Right lung (tissue), 2 donors: ENCODE measurements at regions not wholly inside any gene's neighbourhood (a gene's known extent, or its start where the extent isn't known, plus 50 kb on each side); places are given as distances from the start of the nearest gene placed in this dataset.

Experiments
- DNase-seq, 2 donors: peaks; one replicate each; pipeline ENCODE4 v3.0.0-alpha.2; 2013

GRCh38 chr2:42858140-42859005, 66.0 kb upstream of the HAAO start:
- no peak for DNase-seq

DNA sequence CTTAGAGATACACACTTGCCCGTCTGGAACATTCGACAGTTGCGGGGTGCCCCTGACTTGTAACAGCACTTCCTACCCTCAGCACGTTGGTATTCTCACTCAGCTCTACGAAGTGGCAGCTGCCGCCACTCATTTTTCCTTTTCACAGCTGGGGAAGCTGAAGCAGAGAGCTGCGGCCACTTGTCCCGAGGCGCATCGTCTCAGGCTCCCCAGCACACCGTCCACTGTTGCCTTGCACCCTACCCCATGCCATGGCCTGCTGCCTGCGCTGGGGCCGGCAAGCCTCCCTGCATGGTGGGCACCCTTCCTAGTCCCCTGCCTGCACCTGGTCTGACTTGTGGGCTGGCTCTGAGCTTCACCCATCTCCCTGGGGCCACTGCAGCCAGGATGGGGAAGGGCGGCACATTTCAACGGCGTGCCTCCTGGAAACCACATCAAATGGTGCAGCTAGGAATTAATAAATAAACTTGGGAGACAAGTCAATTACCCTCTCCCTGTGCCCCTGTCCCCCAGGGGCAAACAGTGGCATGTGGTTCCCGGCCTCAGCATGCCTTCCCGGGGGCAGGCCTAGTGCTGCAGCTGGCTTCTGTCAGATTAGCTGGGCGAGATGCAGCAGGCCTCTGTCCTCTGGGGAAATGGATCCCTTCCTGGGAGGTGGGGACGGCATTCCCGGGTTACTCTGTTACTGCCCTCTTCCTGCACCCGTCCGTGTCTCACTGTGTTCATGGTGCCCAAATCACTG, 64.7 kb upstream of the HAAO start:
- DNase-seq: no peak

- DNase-seq: no peak
Measured at GRCh38 chr2:42856106-42856860, 63.9 kb upstream of the HAAO start.

GRCh38 chr2:42855221-42855970, 63.0 kb upstream of the HAAO start:
- no peak for DNase-seq

- DNase-seq: no peak
Measured at GRCh38 chr2:42854207-42854818, 61.9 kb upstream of the HAAO start.

DNA sequence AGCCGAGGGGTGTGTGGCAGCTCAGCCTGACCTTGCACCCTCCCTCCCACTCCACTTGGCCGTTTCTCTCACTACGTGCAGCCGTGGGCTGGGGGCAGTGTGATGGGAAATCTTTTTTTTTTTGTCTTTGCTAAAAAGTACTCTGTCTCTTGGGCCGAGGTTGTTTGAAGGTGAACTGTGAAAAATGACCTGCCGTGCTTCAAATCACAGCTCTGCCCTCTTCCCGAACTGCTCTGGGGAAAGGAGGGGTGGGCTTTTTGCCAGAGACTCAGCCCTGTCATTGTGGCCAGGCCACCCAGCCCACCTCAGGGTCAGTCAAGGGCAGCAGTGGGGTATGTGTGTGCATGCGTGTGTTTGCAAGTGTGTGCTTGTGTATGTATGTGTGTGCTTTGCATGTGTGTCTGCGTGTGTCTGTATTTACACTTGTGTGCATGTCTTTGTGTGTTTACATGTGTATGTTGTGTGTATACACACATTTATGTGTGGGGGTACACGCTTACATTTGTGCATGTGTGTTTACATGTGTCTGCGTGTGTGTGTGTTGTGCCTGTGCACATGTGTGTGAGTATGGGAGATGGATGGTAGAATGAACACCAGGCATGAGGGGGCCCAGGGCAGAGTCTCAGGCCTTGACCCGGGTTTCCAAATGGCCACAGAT, 61.3 kb upstream of the HAAO start:
- no peak for DNase-seq

DNA sequence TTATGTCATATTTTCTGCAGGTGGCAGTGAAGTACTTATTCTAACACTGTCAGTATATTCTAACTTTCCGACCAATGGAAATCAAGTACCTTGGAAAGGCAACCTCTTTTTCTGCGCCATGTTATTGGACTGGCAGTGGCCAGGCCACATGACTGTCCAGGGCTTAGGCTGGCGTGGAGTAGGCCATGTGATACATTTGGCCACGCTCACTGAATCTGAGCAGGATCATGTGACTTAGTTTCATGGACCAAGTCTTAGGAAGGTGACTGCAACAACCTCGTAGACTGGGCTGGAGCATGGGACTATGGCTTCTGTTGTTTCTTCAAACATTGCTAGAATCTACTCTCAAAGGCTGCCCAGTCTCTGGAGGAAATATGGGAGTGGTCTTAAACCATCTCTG, 60.4 kb upstream of the HAAO start:
- no peak for DNase-seq

DNA sequence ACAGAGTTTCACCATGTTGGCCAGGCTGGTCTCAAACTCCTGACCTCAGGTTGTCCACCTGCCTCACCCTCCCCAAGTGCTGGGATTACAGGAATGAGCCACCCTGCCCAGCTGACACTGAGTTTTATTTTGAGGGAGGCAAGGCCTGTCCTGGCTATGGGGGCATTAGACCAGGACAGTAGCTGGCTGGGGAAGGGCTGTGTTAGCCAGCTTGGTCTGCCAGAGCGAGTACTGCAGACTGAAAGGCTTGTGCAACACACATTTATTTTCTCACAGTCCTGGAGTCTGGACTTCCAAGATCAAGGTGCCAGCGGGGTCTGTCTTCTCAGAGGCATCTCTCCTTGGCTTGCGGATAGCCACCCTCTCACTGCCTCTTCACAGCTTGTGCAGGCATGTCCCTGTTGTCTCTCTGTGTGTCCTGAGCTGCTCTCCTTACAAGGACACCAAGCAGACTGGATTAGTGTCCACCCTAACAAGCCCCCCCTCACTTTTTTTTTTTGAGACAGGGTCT, 59.4 kb upstream of the HAAO start:
- no peak for DNase-seq

DNA sequence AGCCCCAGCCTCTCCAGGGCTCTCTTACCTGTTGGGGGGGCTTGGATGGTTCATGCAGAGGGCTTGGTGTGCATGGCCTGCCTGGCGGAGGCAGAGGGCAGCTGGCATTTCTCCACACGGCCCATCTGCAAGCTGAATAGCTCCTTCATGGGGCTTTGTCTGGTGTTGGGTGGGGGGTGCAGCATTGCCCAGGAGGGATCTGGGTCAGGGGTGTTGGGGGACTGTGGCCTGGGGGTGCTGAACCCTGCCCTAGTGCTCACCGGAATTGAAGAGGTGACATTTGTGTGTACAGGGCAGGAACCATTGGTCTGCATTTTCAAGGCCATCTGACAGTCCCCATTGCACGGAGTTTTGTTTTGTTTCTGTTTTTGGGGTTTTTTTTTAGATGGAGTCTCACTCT, 58.8 kb upstream of the HAAO start:
- no peak for DNase-seq

- DNase-seq: no peak
Measured at GRCh38 chr2:42850016-42850805, 57.8 kb upstream of the HAAO start.

GRCh38 chr2:42849311-42849710, 56.9 kb upstream of the HAAO start:
- no peak for DNase-seq

DNA sequence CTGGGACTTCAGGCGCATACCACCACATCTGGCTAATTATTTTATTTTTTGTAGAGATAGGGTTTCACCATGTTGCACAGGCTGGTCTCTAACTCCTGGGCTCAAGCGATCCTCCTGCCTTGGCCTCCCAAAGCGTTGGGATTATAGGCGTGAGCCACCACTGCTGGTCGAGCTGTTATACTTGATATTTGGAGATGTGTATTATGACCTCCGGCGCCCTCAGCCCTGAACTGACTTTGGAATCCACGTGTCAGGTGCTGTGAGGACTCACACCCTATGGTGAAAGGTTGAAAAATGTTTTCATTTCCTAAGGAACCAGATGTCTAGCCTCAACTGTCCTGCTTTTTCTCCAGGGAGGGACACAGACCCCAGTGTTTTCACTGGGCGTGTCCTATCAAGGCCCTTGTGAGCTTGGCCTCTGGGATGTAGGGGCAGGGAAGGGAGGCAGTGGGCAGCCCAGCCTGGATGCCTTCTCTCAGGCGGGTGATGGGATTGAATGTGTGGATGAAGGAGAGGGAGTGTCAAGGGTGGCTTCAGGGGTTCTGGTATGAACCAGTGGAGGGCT, 56.4 kb upstream of the HAAO start:
- no peak for DNase-seq

- DNase-seq: no peak
Measured at GRCh38 chr2:42848265-42848664, 55.9 kb upstream of the HAAO start.

DNA sequence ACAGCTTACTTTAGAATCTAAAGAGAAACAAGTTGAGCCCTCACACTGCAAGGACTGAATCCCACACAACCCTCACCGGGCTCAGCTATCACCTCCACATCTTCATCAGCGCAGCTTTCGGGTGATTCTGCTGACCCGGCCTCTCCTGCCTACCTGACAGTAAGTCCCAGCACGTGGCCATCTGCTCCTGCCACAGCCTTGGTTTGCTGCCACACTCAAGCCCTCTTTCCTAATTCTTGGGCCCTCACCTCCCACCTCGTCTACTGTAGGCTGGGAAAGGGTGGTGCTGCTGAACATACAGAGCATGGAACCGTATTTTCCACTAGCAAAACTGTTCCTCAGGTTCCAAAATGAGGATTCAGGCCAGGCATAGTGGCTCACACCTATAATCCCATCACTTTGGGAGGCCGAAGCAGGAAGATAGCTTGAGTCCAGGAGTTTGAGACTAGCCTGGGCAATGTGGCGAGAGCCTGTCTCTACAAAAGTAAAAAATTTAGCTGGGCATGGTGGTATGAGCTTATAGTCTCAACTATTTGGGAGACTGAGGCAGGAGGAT, 55.3 kb upstream of the HAAO start:
- no peak for DNase-seq

DNA sequence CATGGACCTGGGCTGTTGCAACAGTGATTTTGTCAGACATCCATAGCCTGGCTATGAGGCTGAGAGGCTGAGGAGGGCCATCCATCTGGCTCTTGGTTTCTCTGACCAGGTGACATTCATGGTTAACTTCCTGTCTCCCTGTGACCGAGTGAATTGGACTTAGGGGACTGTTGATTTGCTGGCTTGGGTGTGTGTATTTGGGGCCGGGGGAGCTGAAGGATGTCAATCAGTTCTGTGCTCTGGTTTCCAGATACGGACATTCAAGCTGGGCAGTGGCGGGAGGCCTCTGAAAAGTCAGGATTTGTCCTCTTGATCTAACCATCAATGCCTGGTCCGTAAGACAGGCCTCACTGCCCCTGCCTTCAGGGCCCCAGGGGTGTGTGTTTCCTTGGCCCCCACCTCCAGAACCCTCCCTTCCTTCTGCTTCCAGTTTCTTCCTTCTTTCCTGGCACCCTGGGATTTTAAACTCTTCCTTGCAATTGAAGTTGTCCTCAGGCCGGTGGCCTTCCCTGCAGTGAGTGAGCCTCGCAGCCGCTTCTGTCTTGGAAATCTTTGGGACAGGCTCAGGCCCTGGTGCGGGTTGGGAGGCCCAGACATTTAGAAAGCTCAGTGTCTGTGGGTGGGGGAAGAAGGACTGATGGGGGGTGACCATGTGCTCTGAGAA, 54.7 kb upstream of the HAAO start:
- no peak for DNase-seq

- DNase-seq: no peak
Measured at GRCh38 chr2:42846026-42846425, 53.6 kb upstream of the HAAO start.

DNA sequence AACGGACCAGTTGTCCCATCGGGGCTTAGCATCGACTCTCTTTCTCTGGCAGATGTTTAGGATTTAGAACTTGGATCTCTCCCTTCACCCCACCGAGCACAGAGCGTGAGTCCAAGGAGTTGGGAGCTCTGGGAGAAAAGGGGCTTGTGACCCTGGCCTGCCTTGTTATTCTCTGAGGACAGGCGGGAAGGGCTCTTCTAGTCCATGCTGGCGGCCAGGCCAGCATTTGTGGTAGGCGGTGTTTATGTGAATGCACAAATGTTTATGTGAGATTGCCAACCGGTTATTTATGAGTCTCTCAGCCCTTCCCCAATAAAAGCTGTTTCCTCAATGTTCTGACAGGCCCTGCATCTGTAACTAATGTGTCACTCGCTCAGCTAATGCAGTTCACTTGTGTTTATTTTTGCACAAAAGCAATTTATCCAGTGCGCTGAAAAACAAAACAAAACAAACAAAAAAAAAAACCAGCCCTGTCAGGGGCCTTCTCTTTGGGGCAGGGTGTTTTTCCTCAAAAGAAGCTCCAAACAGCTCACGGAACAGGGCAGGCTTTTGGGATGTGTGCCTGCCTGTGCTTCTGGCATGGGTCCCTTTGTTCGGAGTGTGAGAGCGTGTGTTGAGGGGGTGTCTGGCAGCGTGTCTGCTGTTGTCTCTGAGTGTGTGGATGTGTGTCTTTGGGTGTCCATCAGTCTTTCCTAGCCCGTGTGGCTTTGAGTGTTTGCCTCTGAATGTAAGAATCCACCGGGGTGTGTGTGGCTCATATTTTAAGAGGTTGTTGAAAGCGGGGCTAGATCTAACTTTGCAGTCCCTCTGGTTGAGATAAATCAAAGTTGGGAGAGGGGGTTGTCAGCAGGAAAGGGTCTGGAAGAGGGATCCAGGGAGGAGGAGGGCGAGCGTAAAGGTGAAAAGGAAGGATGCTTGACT, 52.8 kb upstream of the HAAO start:
- DNase-seq: peak; percentile 88 to 89
